Kidney capillary endothelial cell (primary cell): ENCODE measurements at regions not wholly inside any gene's neighbourhood (a gene's known extent, or its start where the extent isn't known, plus 50 kb on each side); places are given as distances from the start of the nearest gene placed in this dataset.

ENCODE experiments used
- DNase-seq: peaks from one replicate; pipeline ENCODE4 v3.0.0-alpha.2; 2018; ENCODE audit warnings: low spot score

- no peak for DNase-seq
Measured at GRCh38 chr22:47280301-47280700, 517.9 kb downstream of the TBC1D22A start.

GRCh38 chr22:47279746-47280145 is 517.3 kb downstream of the TBC1D22A start:
- no peak for DNase-seq

- DNase-seq, result no peak
Measured at GRCh38 chr22:47279337-47279736, 516.9 kb downstream of the TBC1D22A start.

- DNase-seq, result no peak
Measured at GRCh38 chr22:47278655-47279054, 516.2 kb downstream of the TBC1D22A start.

- DNase-seq, result no peak
Measured at GRCh38 chr22:47277531-47277930, 515.1 kb downstream of the TBC1D22A start.

GRCh38 chr22:47276991-47277390 is 514.5 kb downstream of the TBC1D22A start:
- no peak for DNase-seq

- no peak for DNase-seq
Measured at GRCh38 chr22:47276450-47276820, 514.0 kb downstream of the TBC1D22A start.

GRCh38 chr22:47275605-47276449 is 513.4 kb downstream of the TBC1D22A start:
- no peak for DNase-seq

- DNase-seq, result no peak
Measured at GRCh38 chr22:47274196-47274595, 511.7 kb downstream of the TBC1D22A start.

GRCh38 chr22:47270463-47271135 is 508.1 kb downstream of the TBC1D22A start:
- no peak for DNase-seq

GRCh38 chr22:47269516-47270088 is 507.2 kb downstream of the TBC1D22A start:
- DNase-seq, result no peak

GRCh38 chr22:47267513-47268282 is 505.2 kb downstream of the TBC1D22A start:
- no peak for DNase-seq

- DNase-seq, result no peak
Measured at GRCh38 chr22:47266329-47266728, 503.9 kb downstream of the TBC1D22A start.

- no peak for DNase-seq
Measured at GRCh38 chr22:47260551-47260950, 498.1 kb downstream of the TBC1D22A start.

GRCh38 chr22:47259990-47260389 is 497.5 kb downstream of the TBC1D22A start:
- no peak for DNase-seq

- DNase-seq, result no peak
Measured at GRCh38 chr22:47259049-47259448, 496.6 kb downstream of the TBC1D22A start.

- DNase-seq, result no peak
Measured at GRCh38 chr22:47257976-47258375, 495.5 kb downstream of the TBC1D22A start.

GRCh38 chr22:47257566-47257965 is 495.1 kb downstream of the TBC1D22A start:
- no peak for DNase-seq

GRCh38 chr22:47251911-47252310 is 489.5 kb downstream of the TBC1D22A start:
- no peak for DNase-seq

- DNase-seq, result no peak
Measured at GRCh38 chr22:47250995-47251765, 488.7 kb downstream of the TBC1D22A start.

GRCh38 chr22:47249370-47249928 is 487.0 kb downstream of the TBC1D22A start:
- DNase-seq, result no peak
